Transverse colon (tissue), 4 donors: ENCODE measurements at regions not wholly inside any gene's neighbourhood (a gene's known extent, or its start where the extent isn't known, plus 50 kb on each side); places are given as distances from the start of the nearest gene placed in this dataset.
"Not testable (repeated sequence)": the region's sequence is repeated elsewhere in the genome, so short reads cannot be mapped to it uniquely, and the experiment has no call there.

ENCODE experiments used
- DNase-seq: peaks from one replicate; pipeline ENCODE4 v3.0.0-alpha.2; 2019
- H3K27ac ChIP-seq, 4 donors: fragments of 200-600 bp; sonication (generic); 2 replicates each; pipeline ENCODE4 v1.5.1; 2016 to 2018; ENCODE audit warnings: inconsistent platforms in 4 of 4
- H3K27me3 ChIP-seq: fragments of 200-600 bp; sonication (generic); 2 replicates; pipeline ENCODE4 v1.5.1; 2017; ENCODE audit warnings: inconsistent platforms
- H3K36me3 ChIP-seq, 4 donors: fragments of 200-600 bp; sonication (generic); 2 replicates each; pipeline ENCODE4 v1.5.1; 2017 to 2019; ENCODE audit warnings: inconsistent platforms in 4 of 4
- H3K4me1 ChIP-seq, 4 donors: fragments of 200-600 bp; sonication (generic); 2 replicates each; pipeline ENCODE4 v1.5.1; 2017 to 2020; ENCODE audit warnings: inconsistent platforms in 4 of 4
- H3K4me3 ChIP-seq, 4 donors: fragments of 200-600 bp; sonication (generic); 1 replicate in 1 of 4; 2 replicates in 3 of 4; pipeline versions ENCODE4 v1.5.1 to v1.6.1; 2017 to 2019; ENCODE audit warnings: inconsistent platforms in 4 of 4
- H3K9me3 ChIP-seq, 2 donors: fragments of 200-600 bp; sonication (generic); 2 replicates each; pipeline ENCODE4 v1.5.1; 2017 to 2019; ENCODE audit warnings: inconsistent platforms in 2 of 2
- EP300 ChIP-seq: sonication (generic); formaldehyde crosslinking; IDR thresholded peaks from one replicate; pipeline ENCODE4 v1.6.1; 2017; ENCODE audit warnings: antibody characterized with exemption, low read depth
- POLR2A ChIP-seq: fragments of 450-650 bp; IDR thresholded peaks from one replicate; pipeline ENCODE4 v1.6.1; 2016; ENCODE audit warnings: antibody characterized with exemption, mild to moderate bottlenecking, moderate library complexity
- POLR2AphosphoS5 ChIP-seq, 3 donors: sonication (generic); formaldehyde crosslinking; IDR thresholded peaks; one replicate each; pipeline ENCODE4 v1.6.1; 2016; ENCODE audit warnings: antibody characterized with exemption in 3 of 3
- WGBS, 2 donors: methylation state at CpG; one replicate each; pipeline ENCODE4 v1.1.5; 2018; ENCODE audit warnings: low coverage in 1 of 2; 5-methylcytosine and 5-hydroxymethylcytosine counted together
- in situ Hi-C, 4 donors: fragments of 200-750 bp; cut with MboI; loops; one replicate each; pipeline versions ENCODE4 v1.15.0 to v1.15.1; 2017; ENCODE audit warnings: low sequenced_read_pairs in 3 of 4, low pct_ligation_motif_present in 1 of 4, low pct_unique_long_range_greater_than_20kb in 1 of 4
- intact Hi-C: fragments of 100-400 bp; cut with DNase I; formaldehyde crosslinking; loops from one replicate; pipeline ENCODE4 v1.15.1; 2023; ENCODE audit warnings: low total_unique reads
- TF ChIP-seq, protein P1 (sequence below), 5 experiments: fragments of 200-600 bp in 3 of 5; fragments of 450-650 bp in 2 of 5; sonication (generic) in 3 of 5; IDR thresholded peaks; 1 replicate in 2 of 5; 2 replicates in 3 of 5; pipeline ENCODE4 v1.5.1; 2016 to 2017; ENCODE audit warnings: antibody characterized with exemption in 5 of 5, inconsistent platforms in 3 of 5, mild to moderate bottlenecking in 2 of 5, moderate library complexity in 1 of 5

- TF ChIP-seq POLR2AphosphoS5 (IDR thresholded peaks at IDR 0.05) (no peak), EP300 (no peak), POLR2A (no peak)
- TF ChIP-seq, protein P1, sequence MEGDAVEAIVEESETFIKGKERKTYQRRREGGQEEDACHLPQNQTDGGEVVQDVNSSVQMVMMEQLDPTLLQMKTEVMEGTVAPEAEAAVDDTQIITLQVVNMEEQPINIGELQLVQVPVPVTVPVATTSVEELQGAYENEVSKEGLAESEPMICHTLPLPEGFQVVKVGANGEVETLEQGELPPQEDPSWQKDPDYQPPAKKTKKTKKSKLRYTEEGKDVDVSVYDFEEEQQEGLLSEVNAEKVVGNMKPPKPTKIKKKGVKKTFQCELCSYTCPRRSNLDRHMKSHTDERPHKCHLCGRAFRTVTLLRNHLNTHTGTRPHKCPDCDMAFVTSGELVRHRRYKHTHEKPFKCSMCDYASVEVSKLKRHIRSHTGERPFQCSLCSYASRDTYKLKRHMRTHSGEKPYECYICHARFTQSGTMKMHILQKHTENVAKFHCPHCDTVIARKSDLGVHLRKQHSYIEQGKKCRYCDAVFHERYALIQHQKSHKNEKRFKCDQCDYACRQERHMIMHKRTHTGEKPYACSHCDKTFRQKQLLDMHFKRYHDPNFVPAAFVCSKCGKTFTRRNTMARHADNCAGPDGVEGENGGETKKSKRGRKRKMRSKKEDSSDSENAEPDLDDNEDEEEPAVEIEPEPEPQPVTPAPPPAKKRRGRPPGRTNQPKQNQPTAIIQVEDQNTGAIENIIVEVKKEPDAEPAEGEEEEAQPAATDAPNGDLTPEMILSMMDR (IDR thresholded peaks at IDR 0.05), result no peak
- no peaks in the 10 kb centered on the region for H3K4me1 ChIP-seq
- WGBS, 2 donors, result 60 to 79% methylated on average over 1 to 2 of the region's 2 CpGs
- no peak for DNase-seq
- intact Hi-C loops, result no loop called here
- no peaks in the 10 kb centered on the region for H3K9me3 ChIP-seq
- no peak overlapping the region for H3K4me3 ChIP-seq
- H3K27ac ChIP-seq, result no peak overlapping the region
- in situ Hi-C loops, result loop anchor here in 3 of 4 donors (10.0 to 25.0 kb wide), 2 partner anchors 60 to 177 kb away; partner anchors contain the start of gene TGFB2 (in 2 of the 3)
- H3K27me3 ChIP-seq, result no peaks in the 10 kb centered on the region
- no peaks in the 10 kb centered on the region for H3K36me3 ChIP-seq
Observed at GRCh38 chr1:218514689-218515088, 169.6 kb downstream of the TGFB2 start.

DNA sequence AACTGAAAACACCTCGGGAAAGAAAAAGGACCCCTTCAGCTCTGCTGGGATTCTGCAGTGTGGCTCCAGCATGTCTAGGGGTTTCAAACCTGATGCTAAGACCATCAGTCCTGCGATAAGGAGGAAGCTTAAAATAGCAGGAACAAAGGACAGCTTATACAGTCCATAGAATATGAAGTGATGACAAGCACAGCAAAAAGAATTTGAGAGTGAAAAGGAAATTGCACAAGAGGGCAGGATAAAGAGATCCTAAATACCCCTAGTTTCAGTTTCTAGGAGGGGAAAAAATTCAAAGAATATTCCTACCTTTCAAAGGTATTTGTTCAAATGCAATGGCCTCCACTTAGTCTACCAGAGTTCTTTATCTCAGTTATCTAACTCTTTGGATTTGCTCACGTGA is 171.4 kb downstream of the TGFB2 start:
- no peak for DNase-seq
- Histone ChIP-seq H3K9me3 (no peaks in the 10 kb centered on the region), H3K4me3 (no peak overlapping the region), H3K4me1 (no peaks in the 10 kb centered on the region), H3K27ac (no peak overlapping the region), H3K27me3 (no peaks in the 10 kb centered on the region), H3K36me3 (no peaks in the 10 kb centered on the region)
- intact Hi-C loops (no loop called here), in situ Hi-C loops (loop anchor here in 3 of 4 donors (10.0 to 25.0 kb wide), 2 partner anchors 62 to 179 kb away; partner anchors contain the start of gene TGFB2 (in 2 of the 3))
- TF ChIP-seq, protein P1 (IDR thresholded peaks at IDR 0.05), result no peak
- TF ChIP-seq POLR2A, result no peak
- TF ChIP-seq POLR2AphosphoS5 (IDR thresholded peaks at IDR 0.05), result no peak
- TF ChIP-seq EP300, result no peak
- 69 to 72% methylated on average over 3 of the region's 3 CpGs for WGBS, 2 donors

DNA sequence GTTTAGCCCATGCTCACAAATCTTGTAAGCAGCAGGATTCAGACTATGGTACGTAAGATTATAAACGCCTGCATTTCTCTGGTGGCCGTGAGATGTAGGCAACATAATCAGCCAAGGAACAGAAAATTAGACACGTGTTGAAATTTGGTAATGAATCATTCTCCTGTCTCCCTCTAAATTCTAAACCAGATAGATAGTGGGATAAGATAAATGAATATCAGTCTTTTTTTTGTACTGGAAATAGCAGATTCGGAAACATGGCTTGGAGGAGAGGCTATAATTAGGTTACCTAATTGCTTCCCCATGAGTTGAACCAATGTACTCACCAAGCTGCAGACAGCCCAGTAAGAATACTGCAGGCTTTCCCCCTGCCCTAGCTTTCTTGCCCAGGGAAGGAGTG is 172.3 kb downstream of the TGFB2 start:
- 78 to 85% methylated on average over 2 to 5 of the region's 5 CpGs for WGBS, 2 donors
- Histone ChIP-seq H3K4me3 (no peak overlapping the region), H3K36me3 (no peaks in the 10 kb centered on the region), H3K4me1 (no peaks in the 10 kb centered on the region), H3K27me3 (no peaks in the 10 kb centered on the region), H3K9me3 (no peaks in the 10 kb centered on the region), H3K27ac (no peak overlapping the region)
- intact Hi-C loops (no loop called here), in situ Hi-C loops (loop anchor here in 3 of 4 donors (10.0 to 25.0 kb wide), 2 partner anchors 63 to 180 kb away; partner anchors contain the start of gene TGFB2 (in 2 of the 3))
- DNase-seq, result no peak
- TF ChIP-seq EP300, result no peak
- no peak for TF ChIP-seq POLR2A
- no peak for TF ChIP-seq POLR2AphosphoS5 (IDR thresholded peaks at IDR 0.05)
- TF ChIP-seq, protein P1 (IDR thresholded peaks at IDR 0.05), result no peak

- Histone ChIP-seq H3K4me3 (no peak overlapping the region), H3K36me3 (no peaks in the 10 kb centered on the region), H3K4me1 (no peaks in the 10 kb centered on the region), H3K9me3 (no peaks in the 10 kb centered on the region), H3K27me3 (no peaks in the 10 kb centered on the region), H3K27ac (no peak overlapping the region)
- TF ChIP-seq, protein P1 (IDR thresholded peaks at IDR 0.05), result no peak
- no peak for TF ChIP-seq POLR2AphosphoS5 (IDR thresholded peaks at IDR 0.05)
- TF ChIP-seq EP300, result no peak
- TF ChIP-seq POLR2A, result no peak
- DNase-seq, result no peak
- intact Hi-C loops (no loop called here), in situ Hi-C loops (loop anchor here in 3 of 4 donors (10.0 to 25.0 kb wide), 2 partner anchors 63 to 181 kb away; partner anchors contain the start of gene TGFB2 (in 2 of the 3))
- WGBS, 2 donors, result 88 to 91% methylated on average over 1 to 2 of the region's 2 CpGs
Observed at GRCh38 chr1:218518216-218518740, 173.1 kb downstream of the TGFB2 start.

DNA sequence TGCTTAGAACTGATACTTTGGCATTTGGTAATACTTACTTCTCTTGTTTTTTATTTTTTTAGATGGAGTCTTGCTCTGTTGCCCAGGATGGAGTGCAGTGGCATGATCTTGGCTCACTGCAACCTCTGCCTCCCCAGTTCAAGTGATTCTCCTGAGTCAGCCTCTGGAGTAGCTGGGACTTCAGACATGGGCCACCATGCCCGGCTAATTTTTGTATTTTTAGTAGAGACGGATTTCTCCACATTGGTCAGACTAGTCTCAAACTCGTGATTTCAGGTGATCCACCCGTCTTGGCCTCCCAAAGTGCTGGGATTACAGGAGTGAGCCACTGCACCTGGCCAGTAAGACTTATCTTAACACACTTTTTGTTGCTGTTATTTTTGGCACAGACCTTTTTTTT is 175.5 kb downstream of the TGFB2 start:
- H3K27me3 ChIP-seq, H3K36me3 ChIP-seq, H3K27ac ChIP-seq, H3K4me1 ChIP-seq, H3K4me3 ChIP-seq, DNase-seq, H3K9me3 ChIP-seq: not testable (repeated sequence)
- 60 to 83% methylated on average over 1 to 4 of the region's 4 CpGs for WGBS, 2 donors
- intact Hi-C loops (loop anchor here (10.0 kb wide), 1 partner anchor 176 kb away; the partner anchor contains the start of gene TGFB2), in situ Hi-C loops (loop anchor here in 2 of 4 donors (25.0 kb wide), 1 partner anchor 183 kb away; the partner anchor contains the start of gene TGFB2 (in 2 of the 2))
